Sigmoid colon (tissue), 6 donors: ENCODE measurements at regions not wholly inside any gene's neighbourhood (a gene's known extent, or its start where the extent isn't known, plus 50 kb on each side); places are given as distances from the start of the nearest gene placed in this dataset.
"Not testable (repeated sequence)": the region's sequence is repeated elsewhere in the genome, so short reads cannot be mapped to it uniquely, and the experiment has no call there.

Source experiments
- DNase-seq: peaks from one replicate; pipeline ENCODE4 v3.0.0-alpha.2; 2019
- H3K27ac ChIP-seq, 4 donors: fragments of 200-600 bp; sonication (generic); one replicate each; pipeline ENCODE4 v1.5.1; 2016 to 2019; ENCODE audit warnings: mild to moderate bottlenecking in 1 of 4
- H3K27me3 ChIP-seq, 3 donors: fragments of 200-600 bp; sonication (generic); one replicate each; pipeline ENCODE4 v1.5.1; 2019; ENCODE audit warnings: mild to moderate bottlenecking in 1 of 3
- H3K36me3 ChIP-seq, 4 donors: fragments of 200-600 bp; sonication (generic); one replicate each; pipeline ENCODE4 v1.5.1; 2016 to 2019
- H3K4me1 ChIP-seq, 4 donors: fragments of 200-600 bp; sonication (generic); one replicate each; pipeline ENCODE4 v1.5.1; 2017 to 2019
- H3K4me3 ChIP-seq, 4 donors: fragments of 200-600 bp; sonication (generic); one replicate each; pipeline ENCODE4 v1.5.1; 2017 to 2019; ENCODE audit warnings: mild to moderate bottlenecking in 2 of 4, moderate library complexity in 1 of 4
- H3K9me3 ChIP-seq, 4 donors: fragments of 200-600 bp in 3 of 4; sonication (generic) in 3 of 4; one replicate each; pipeline versions ENCODE4 v1.5.1 to v1.6.1; 2013 to 2019
- EP300 ChIP-seq, 4 donors: sonication (generic); formaldehyde crosslinking; IDR thresholded peaks; one replicate each; pipeline ENCODE4 v1.6.1; 2017; ENCODE audit warnings: antibody characterized with exemption in 4 of 4
- POLR2A ChIP-seq, 2 donors: fragments of 450-650 bp; IDR thresholded peaks; one replicate each; pipeline ENCODE4 v1.6.1; 2016; ENCODE audit warnings: antibody characterized with exemption in 2 of 2, mild to moderate bottlenecking in 2 of 2, moderate library complexity in 2 of 2
- POLR2AphosphoS5 ChIP-seq, 4 donors: sonication (generic); formaldehyde crosslinking; IDR thresholded peaks; one replicate each; pipeline ENCODE4 v1.6.1; 2017; ENCODE audit warnings: antibody characterized with exemption in 4 of 4
- WGBS, 2 donors: extraction: QIAGEN DNeasy Blood & Tissue Kit; methylation state at CpG; one replicate each; pipeline ENCODE4 v1.1.7; 2013; 5-methylcytosine and 5-hydroxymethylcytosine counted together
- intact Hi-C: fragments of 100-400 bp; cut with DNase I; formaldehyde crosslinking; loops from one replicate; pipeline ENCODE4 v1.15.1; 2023
- TF ChIP-seq, protein P1 (sequence below), 4 experiments: fragments of 450-650 bp in 3 of 4; fragments of 200-600 bp in 1 of 4; IDR thresholded peaks; one replicate each; pipeline ENCODE4 v1.5.1; 2016 to 2019; ENCODE audit warnings: antibody characterized with exemption in 4 of 4, mild to moderate bottlenecking in 3 of 4, moderate library complexity in 2 of 4
- donor health status: healthy with polysubstance abuse.
- donor health status: healthy.

DNA sequence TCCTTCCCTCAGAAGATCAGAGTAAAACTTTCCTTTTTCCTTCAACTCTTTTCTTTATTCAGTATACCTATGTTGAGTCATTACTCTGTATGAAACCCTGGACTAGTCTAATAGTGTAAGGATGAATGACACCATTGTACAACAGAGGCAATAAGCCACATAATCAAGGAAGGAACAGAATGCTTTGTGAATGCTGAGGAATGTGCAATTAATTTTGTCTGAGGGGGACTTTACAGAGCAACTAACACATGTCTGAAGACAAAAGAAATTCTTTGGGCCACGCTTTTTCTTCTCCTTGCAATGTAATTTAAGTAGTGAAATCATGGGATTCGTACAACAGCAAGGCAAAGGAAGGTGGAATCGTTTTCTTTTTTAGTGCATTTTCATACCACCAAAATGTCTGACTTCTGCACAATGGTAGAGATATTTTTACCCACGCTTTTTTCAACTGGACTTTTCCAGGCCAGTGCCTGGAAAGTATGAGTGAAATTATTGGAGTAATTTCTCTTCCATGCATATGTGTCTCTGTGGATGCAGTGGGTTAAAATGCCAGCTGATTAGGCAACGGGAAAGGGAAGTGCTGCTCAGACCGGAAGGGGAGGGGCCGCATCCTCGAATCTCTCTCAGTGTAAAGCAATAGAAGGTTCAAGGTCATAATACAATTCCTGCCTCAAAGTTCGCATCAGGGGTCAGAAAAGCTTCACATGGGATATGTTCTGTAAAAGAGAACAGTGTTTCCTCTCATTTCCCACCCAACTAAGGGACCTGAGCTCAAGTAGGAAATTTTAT, 89.9 kb upstream of the MTHFD1L start:
- Histone ChIP-seq H3K4me3 (no peak overlapping the region), H3K27me3 (no peaks in the 10 kb centered on the region), H3K9me3 (peaks cover 0 to 6% (median 4%) of the 10 kb centered on the region in 4 donors), H3K4me1 (no peaks in the 10 kb centered on the region), H3K27ac (peak overlapping the region in 2 of 4 donors; percentile 11 to 14), H3K36me3 (no peaks in the 10 kb centered on the region)
- WGBS, 2 donors: 65 to 66% methylated on average over 9 of the region's 9 CpGs
- DNase-seq: no peak
- intact Hi-C loops: no loop called here
- no peak for TF ChIP-seq EP300 (IDR thresholded peaks at IDR 0.05)
- peak in 1 of 4 donors; percentile 24 for TF ChIP-seq POLR2AphosphoS5 (IDR thresholded peaks at IDR 0.05)

DNA sequence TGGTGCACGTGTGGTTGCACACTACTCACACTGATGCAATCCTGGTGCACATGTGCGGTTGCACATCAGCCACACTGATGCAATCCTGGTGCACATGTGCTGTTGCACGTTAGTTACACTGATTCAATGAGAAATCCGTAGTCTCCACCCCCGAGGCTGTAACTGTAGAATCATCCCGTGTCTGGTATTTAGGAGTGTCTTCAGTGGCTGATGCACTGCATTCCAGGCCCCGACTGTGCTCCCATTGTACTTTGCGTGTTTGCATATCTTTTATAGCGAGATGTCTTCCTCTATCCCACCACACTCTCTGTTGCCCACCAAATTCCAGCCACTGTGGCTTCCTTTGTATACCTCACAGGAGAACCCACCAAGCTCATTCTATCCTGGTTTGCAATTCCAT, 87.8 kb upstream of the MTHFD1L start:
- Histone ChIP-seq H3K27ac (no peak overlapping the region), H3K4me1 (no peaks in the 10 kb centered on the region), H3K27me3 (no peaks in the 10 kb centered on the region), H3K9me3 (peaks cover 0 to 6% (median 4%) of the 10 kb centered on the region in 4 donors), H3K36me3 (no peaks in the 10 kb centered on the region), H3K4me3 (no peak overlapping the region)
- DNase-seq: no peak
- TF ChIP-seq EP300 (IDR thresholded peaks at IDR 0.05) (no peak), POLR2AphosphoS5 (IDR thresholded peaks at IDR 0.05) (no peak), POLR2A (IDR thresholded peaks at IDR 0.05) (no peak)
- TF ChIP-seq, protein P1, sequence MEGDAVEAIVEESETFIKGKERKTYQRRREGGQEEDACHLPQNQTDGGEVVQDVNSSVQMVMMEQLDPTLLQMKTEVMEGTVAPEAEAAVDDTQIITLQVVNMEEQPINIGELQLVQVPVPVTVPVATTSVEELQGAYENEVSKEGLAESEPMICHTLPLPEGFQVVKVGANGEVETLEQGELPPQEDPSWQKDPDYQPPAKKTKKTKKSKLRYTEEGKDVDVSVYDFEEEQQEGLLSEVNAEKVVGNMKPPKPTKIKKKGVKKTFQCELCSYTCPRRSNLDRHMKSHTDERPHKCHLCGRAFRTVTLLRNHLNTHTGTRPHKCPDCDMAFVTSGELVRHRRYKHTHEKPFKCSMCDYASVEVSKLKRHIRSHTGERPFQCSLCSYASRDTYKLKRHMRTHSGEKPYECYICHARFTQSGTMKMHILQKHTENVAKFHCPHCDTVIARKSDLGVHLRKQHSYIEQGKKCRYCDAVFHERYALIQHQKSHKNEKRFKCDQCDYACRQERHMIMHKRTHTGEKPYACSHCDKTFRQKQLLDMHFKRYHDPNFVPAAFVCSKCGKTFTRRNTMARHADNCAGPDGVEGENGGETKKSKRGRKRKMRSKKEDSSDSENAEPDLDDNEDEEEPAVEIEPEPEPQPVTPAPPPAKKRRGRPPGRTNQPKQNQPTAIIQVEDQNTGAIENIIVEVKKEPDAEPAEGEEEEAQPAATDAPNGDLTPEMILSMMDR (IDR thresholded peaks at IDR 0.05): no peak
- intact Hi-C loops: no loop called here
- WGBS, 2 donors: 94 to 96% methylated on average over 9 of the region's 9 CpGs

DNA sequence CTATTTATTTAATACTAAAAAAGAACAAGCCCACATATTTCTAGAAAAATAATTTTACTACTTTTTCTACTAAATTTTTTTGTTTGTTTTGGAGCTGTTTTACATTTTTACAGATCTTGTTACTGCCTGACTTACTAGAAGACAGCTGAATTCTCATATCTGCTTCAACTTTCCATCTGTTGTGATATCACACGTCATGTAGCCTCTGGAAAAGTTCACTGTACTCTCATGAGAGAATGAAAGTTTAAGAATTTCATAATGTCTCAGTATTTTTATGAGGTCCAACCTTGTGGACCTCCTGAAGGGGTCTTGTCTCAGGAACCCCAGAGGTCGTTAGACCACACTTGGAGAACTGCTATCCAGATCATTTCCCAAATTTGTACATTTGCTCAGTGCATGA, 81.7 kb upstream of the MTHFD1L start:
- H3K36me3 ChIP-seq: no peaks in the 10 kb centered on the region
- H3K27me3 ChIP-seq: no peaks in the 10 kb centered on the region
- WGBS, 2 donors: 89 to 95% methylated on average over 2 of the region's 2 CpGs
- no peak overlapping the region for H3K27ac ChIP-seq
- no peak overlapping the region for H3K4me3 ChIP-seq
- H3K9me3 ChIP-seq: no peaks in the 10 kb centered on the region
- intact Hi-C loops: no loop called here
- no peaks in the 10 kb centered on the region for H3K4me1 ChIP-seq
- no peak for DNase-seq
- no peak for TF ChIP-seq POLR2AphosphoS5 (IDR thresholded peaks at IDR 0.05)
- TF ChIP-seq, protein P1 (IDR thresholded peaks at IDR 0.05): no peak
- TF ChIP-seq EP300 (IDR thresholded peaks at IDR 0.05): no peak
- no peak for TF ChIP-seq POLR2A (IDR thresholded peaks at IDR 0.05)

DNA sequence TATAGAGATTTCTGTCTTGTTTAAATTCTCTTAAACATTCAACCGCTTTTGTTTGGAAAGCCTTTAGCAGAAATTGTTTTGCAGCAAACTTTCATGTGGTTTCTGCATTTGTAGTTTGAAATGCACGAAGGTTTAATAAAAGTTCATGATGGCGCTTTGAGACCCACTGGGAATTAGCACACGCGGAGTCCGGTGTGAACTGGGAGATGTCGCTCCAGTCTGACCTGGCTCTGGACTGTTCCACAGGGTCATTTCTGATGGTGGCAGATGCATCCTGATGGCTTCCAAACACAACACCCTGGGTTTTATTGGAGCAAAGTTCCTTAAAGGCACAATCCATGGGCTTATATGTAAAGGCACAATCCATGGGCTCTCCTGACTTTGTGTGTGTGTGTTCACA, 78.1 kb upstream of the MTHFD1L start:
- WGBS, 2 donors: 78 to 93% methylated on average over 7 of the region's 7 CpGs
- intact Hi-C loops: no loop called here
- DNase-seq: no peak
- H3K27me3 ChIP-seq: no peaks in the 10 kb centered on the region
- H3K27ac ChIP-seq: no peak overlapping the region
- TF ChIP-seq POLR2AphosphoS5 (IDR thresholded peaks at IDR 0.05) (no peak), POLR2A (IDR thresholded peaks at IDR 0.05) (no peak), EP300 (IDR thresholded peaks at IDR 0.05) (no peak)
- TF ChIP-seq, protein P1 (IDR thresholded peaks at IDR 0.05): no peak
- no peaks in the 10 kb centered on the region for H3K9me3 ChIP-seq
- no peak overlapping the region for H3K4me3 ChIP-seq
- H3K4me1 ChIP-seq: no peaks in the 10 kb centered on the region
- no peaks in the 10 kb centered on the region for H3K36me3 ChIP-seq

DNA sequence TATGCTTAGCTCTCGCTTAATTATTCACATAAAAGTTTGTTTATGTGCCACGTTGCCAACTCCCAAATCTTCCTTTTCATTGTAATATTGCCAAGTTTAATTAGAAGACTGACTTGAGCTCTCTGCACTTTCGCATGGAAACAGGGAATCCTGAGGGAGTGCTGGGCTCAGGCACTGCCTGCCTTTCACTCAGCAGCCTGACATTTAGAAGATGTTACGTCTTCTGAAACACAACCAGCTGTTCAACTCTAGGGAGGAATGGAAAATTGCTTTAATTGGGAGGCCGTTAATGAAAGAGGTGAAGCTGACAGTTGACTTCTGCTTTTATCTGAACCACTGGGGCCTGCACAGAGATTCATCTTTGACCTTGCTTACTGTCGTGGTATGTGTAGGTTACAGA, 77.4 kb upstream of the MTHFD1L start:
- Histone ChIP-seq H3K27me3 (no peaks in the 10 kb centered on the region), H3K27ac (no peak overlapping the region), H3K4me3 (no peak overlapping the region), H3K36me3 (no peaks in the 10 kb centered on the region), H3K4me1 (no peaks in the 10 kb centered on the region), H3K9me3 (no peaks in the 10 kb centered on the region)
- no peak for TF ChIP-seq POLR2A (IDR thresholded peaks at IDR 0.05)
- TF ChIP-seq EP300 (IDR thresholded peaks at IDR 0.05): no peak
- no peak for TF ChIP-seq POLR2AphosphoS5 (IDR thresholded peaks at IDR 0.05)
- TF ChIP-seq, protein P1 (IDR thresholded peaks at IDR 0.05): no peak
- DNase-seq: no peak
- intact Hi-C loops: no loop called here
- 68 to 79% methylated on average over 6 of the region's 6 CpGs for WGBS, 2 donors

DNA sequence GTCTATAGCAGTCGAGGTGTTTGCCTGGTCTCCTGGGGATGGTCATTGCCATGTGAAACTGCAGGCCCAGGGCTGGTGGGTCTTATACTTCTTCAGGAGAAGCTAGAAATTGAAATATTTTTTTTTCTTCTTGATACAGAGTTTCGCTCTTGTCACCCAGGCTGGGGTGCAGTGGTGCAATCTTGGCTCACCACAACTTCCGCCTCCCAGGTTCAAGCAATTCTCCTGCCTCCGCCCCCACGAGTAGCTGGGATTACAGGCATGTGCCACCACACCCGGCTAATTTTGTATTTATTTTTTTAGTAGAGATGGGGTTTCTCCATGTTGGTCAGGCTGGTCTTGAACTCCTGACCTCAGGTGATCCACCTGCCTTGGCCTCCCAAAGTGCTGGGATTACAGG, 75.6 kb upstream of the MTHFD1L start:
- H3K27ac ChIP-seq, H3K9me3 ChIP-seq, intact Hi-C loops, H3K36me3 ChIP-seq, H3K4me3 ChIP-seq, H3K4me1 ChIP-seq, DNase-seq, H3K27me3 ChIP-seq: not testable (repeated sequence)
- WGBS, 2 donors: 94 to 96% methylated on average over 6 of the region's 6 CpGs
